Gastrocnemius medialis (tissue), 4 donors: ENCODE measurements at regions not wholly inside any gene's neighbourhood (a gene's known extent, or its start where the extent isn't known, plus 50 kb on each side); places are given as distances from the start of the nearest gene placed in this dataset.

Experiments used
- CTCF ChIP-seq, 5 experiments: fragments of 450-650 bp in 3 of 5; fragments of 200-600 bp in 2 of 5; sonication (generic) in 2 of 5; IDR thresholded peaks in 4 of 5; conservative IDR thresholded peaks in 1 of 5; 1 replicate in 4 of 5; 2 replicates in 1 of 5; pipeline ENCODE4 v1.5.1; 2016 to 2019; ENCODE audit warnings: antibody characterized with exemption in 5 of 5, mild to moderate bottlenecking in 3 of 5, moderate library complexity in 3 of 5
- POLR2A ChIP-seq, 2 donors: fragments of 450-650 bp; IDR thresholded peaks; one replicate each; pipeline ENCODE4 v1.6.1; 2017; ENCODE audit warnings: antibody characterized with exemption in 2 of 2, mild to moderate bottlenecking in 2 of 2, moderate library complexity in 2 of 2

- TF ChIP-seq CTCF (IDR thresholded peaks at IDR 0.05 in 4 of 5, conservative IDR thresholded peaks at IDR 0.05 in 1 of 5) (no peak), POLR2A (IDR thresholded peaks at IDR 0.05) (no peak)
Observed at GRCh38 chr15:25171111-25171811, 216.5 kb downstream of the SNRPN start.
